ENCODE measurements at regions not wholly inside any gene's neighbourhood (a gene's known extent, or its start where the extent isn't known, plus 50 kb on each side); places are given as distances from the start of the nearest gene placed in this dataset.

GRCh38 chr5:175816348-175816747 lies 55.0 kb upstream of the CPLX2 start:
- Histone ChIP-seq H2BK120ac (ENCODE audit: low read depth, low read length) (no peak overlapping the region), H4K91ac (ENCODE audit: low read length) (no peak overlapping the region), H3K23ac (ENCODE audit: low read length in 2 of 2) (no peak overlapping the region), H3K4me1 (ENCODE audit: control insufficient read depth, insufficient read depth, low read depth, low read length) (no peaks in the 10 kb centered on the region), H3K4me3 (ENCODE audit: insufficient read depth in 1 of 2, low read depth in 1 of 2, low read length in 2 of 2) (no peak overlapping the region), H2BK12ac (ENCODE audit: low read length in 2 of 2) (no peak overlapping the region), H2AFZ (ENCODE audit: low read depth, low read length) (no peak overlapping the region), H3K27me3 (ENCODE audit: control insufficient read depth in 1 of 2, insufficient read depth in 1 of 2, low read length in 2 of 2) (peaks cover 5 to 64% of the 10 kb centered on the region in 2 experiments), H2BK15ac (ENCODE audit: low read depth, poor library complexity, severe bottlenecking) (no peak overlapping the region), H3K9me3 (ENCODE audit: control insufficient read depth, low read length) (no peaks in the 10 kb centered on the region), H2AK5ac (ENCODE audit: low read length, severe bottlenecking) (no peak overlapping the region), H3K36me3 (ENCODE audit: control insufficient read depth in 1 of 2, insufficient read depth in 2 of 2, low read depth in 1 of 2, low read length in 2 of 2) (no peaks in the 10 kb centered on the region), H3K4ac (ENCODE audit: low read depth in 1 of 2, low read length in 2 of 2) (no peak overlapping the region), H4K8ac (ENCODE audit: low read length) (no peak overlapping the region), H3K79me1 (replicated peaks; ENCODE audit: low read length, poor library complexity, severe bottlenecking) (no peaks in the 10 kb centered on the region), H3K9ac (ENCODE audit: low read length) (no peak overlapping the region), H3K4me2 (ENCODE audit: low read length, poor library complexity, severe bottlenecking) (no peak overlapping the region), H2BK5ac (ENCODE audit: low read depth, low read length, poor library complexity, severe bottlenecking) (no peak overlapping the region), H3K27ac (ENCODE audit: low read length, poor library complexity, severe bottlenecking) (no peak overlapping the region), H3K18ac (ENCODE audit: low read depth in 1 of 2, low read length in 2 of 2) (no peak overlapping the region), H3K14ac (ENCODE audit: low read length in 2 of 2) (no peak overlapping the region)
- WGBS: 73% methylated on average over 9 of the region's 10 CpGs
- DNase-seq: no peak

GRCh38 chr5:175819090-175819425 lies 52.3 kb upstream of the CPLX2 start:
- Histone ChIP-seq H3K27ac (ENCODE audit: low read length, poor library complexity, severe bottlenecking) (no peak overlapping the region), H2BK15ac (ENCODE audit: low read depth, poor library complexity, severe bottlenecking) (no peak overlapping the region), H3K4me2 (ENCODE audit: low read length, poor library complexity, severe bottlenecking) (no peak overlapping the region), H4K8ac (ENCODE audit: low read length) (no peak overlapping the region), H2AFZ (ENCODE audit: low read depth, low read length) (no peak overlapping the region), H3K4ac (ENCODE audit: low read depth in 1 of 2, low read length in 2 of 2) (no peak overlapping the region), H3K23ac (ENCODE audit: low read length in 2 of 2) (no peak overlapping the region), H3K14ac (ENCODE audit: low read length in 2 of 2) (no peak overlapping the region), H3K27me3 (ENCODE audit: control insufficient read depth in 1 of 2, insufficient read depth in 1 of 2, low read length in 2 of 2) (peaks cover 5 to 59% of the 10 kb centered on the region in 2 experiments), H2BK120ac (ENCODE audit: low read depth, low read length) (no peak overlapping the region), H3K4me1 (ENCODE audit: control insufficient read depth, insufficient read depth, low read depth, low read length) (no peaks in the 10 kb centered on the region), H3K36me3 (ENCODE audit: control insufficient read depth in 1 of 2, insufficient read depth in 2 of 2, low read depth in 1 of 2, low read length in 2 of 2) (no peaks in the 10 kb centered on the region), H3K18ac (ENCODE audit: low read depth in 1 of 2, low read length in 2 of 2) (no peak overlapping the region), H4K91ac (ENCODE audit: low read length) (no peak overlapping the region), H2BK5ac (ENCODE audit: low read depth, low read length, poor library complexity, severe bottlenecking) (no peak overlapping the region), H2BK12ac (ENCODE audit: low read length in 2 of 2) (no peak overlapping the region), H3K79me1 (replicated peaks; ENCODE audit: low read length, poor library complexity, severe bottlenecking) (no peaks in the 10 kb centered on the region), H3K4me3 (ENCODE audit: insufficient read depth in 1 of 2, low read depth in 1 of 2, low read length in 2 of 2) (no peak overlapping the region), H2AK5ac (ENCODE audit: low read length, severe bottlenecking) (no peak overlapping the region), H3K9me3 (ENCODE audit: control insufficient read depth, low read length) (no peaks in the 10 kb centered on the region), H3K9ac (ENCODE audit: low read length) (no peak overlapping the region)
- 81% methylated on average over 4 of the region's 6 CpGs for WGBS
- DNase-seq: no peak

- Histone ChIP-seq H3K23ac (ENCODE audit: low read length in 2 of 2) (no peak overlapping the region), H3K27ac (ENCODE audit: low read length, poor library complexity, severe bottlenecking) (no peak overlapping the region), H3K36me3 (ENCODE audit: control insufficient read depth in 1 of 2, insufficient read depth in 2 of 2, low read depth in 1 of 2, low read length in 2 of 2) (no peaks in the 10 kb centered on the region), H2BK5ac (ENCODE audit: low read depth, low read length, poor library complexity, severe bottlenecking) (no peak overlapping the region), H2BK12ac (ENCODE audit: low read length in 2 of 2) (no peak overlapping the region), H2BK15ac (ENCODE audit: low read depth, poor library complexity, severe bottlenecking) (no peak overlapping the region), H2AFZ (ENCODE audit: low read depth, low read length) (no peak overlapping the region), H4K91ac (ENCODE audit: low read length) (no peak overlapping the region), H3K4ac (ENCODE audit: low read depth in 1 of 2, low read length in 2 of 2) (no peak overlapping the region), H3K14ac (ENCODE audit: low read length in 2 of 2) (no peak overlapping the region), H3K27me3 (ENCODE audit: control insufficient read depth in 1 of 2, insufficient read depth in 1 of 2, low read length in 2 of 2) (peaks cover 0 to 51% of the 10 kb centered on the region in 2 experiments), H2BK120ac (ENCODE audit: low read depth, low read length) (no peak overlapping the region), H3K9ac (ENCODE audit: low read length) (no peak overlapping the region), H3K79me1 (replicated peaks; ENCODE audit: low read length, poor library complexity, severe bottlenecking) (no peaks in the 10 kb centered on the region), H3K4me1 (ENCODE audit: control insufficient read depth, insufficient read depth, low read depth, low read length) (no peaks in the 10 kb centered on the region), H3K9me3 (ENCODE audit: control insufficient read depth, low read length) (no peaks in the 10 kb centered on the region), H3K18ac (ENCODE audit: low read depth in 1 of 2, low read length in 2 of 2) (no peak overlapping the region), H2AK5ac (ENCODE audit: low read length, severe bottlenecking) (no peak overlapping the region), H3K4me3 (ENCODE audit: insufficient read depth in 1 of 2, low read depth in 1 of 2, low read length in 2 of 2) (no peak overlapping the region), H4K8ac (ENCODE audit: low read length) (no peak overlapping the region), H3K4me2 (ENCODE audit: low read length, poor library complexity, severe bottlenecking) (no peak overlapping the region)
- DNase-seq: no peak
- 80% methylated on average over 8 of the region's 9 CpGs for WGBS
These were observed 51.1 kb upstream of the CPLX2 start for GRCh38 chr5:175820230-175820629.

All from mesenchymal stem cell (in vitro differentiated cells and primary cell).